ENCODE measurements at regions not wholly inside any gene's neighbourhood (a gene's known extent, or its start where the extent isn't known, plus 50 kb on each side); places are given as distances from the start of the nearest gene placed in this dataset.

DNA sequence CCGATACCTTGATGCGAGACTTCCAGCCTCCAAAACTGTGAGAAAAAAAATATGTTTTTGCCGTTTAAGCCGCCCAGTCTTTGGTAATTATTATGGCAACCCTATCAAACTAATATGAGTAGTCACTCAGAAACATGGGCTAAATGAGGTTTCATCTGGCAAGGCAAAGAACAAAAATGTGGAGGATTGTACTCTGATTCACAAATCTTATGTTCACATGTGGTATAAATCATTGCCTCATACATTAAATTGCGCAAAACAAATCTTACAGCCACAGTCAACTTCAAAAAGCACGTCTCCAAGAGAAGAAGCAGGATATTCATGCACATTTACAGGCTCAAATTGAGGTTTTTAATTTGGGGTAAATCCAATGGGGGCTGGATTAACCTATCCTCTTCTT is 1435.4 kb upstream of the LRRTM1 start:
- H3K27ac Mint-ChIP-seq (ENCODE audit: unreplicated experiment): no peak overlapping the region
- no peaks in the 10 kb centered on the region for H3K36me3 Mint-ChIP-seq (ENCODE audit: low read depth)
- TF ChIP-seq, protein P1, sequence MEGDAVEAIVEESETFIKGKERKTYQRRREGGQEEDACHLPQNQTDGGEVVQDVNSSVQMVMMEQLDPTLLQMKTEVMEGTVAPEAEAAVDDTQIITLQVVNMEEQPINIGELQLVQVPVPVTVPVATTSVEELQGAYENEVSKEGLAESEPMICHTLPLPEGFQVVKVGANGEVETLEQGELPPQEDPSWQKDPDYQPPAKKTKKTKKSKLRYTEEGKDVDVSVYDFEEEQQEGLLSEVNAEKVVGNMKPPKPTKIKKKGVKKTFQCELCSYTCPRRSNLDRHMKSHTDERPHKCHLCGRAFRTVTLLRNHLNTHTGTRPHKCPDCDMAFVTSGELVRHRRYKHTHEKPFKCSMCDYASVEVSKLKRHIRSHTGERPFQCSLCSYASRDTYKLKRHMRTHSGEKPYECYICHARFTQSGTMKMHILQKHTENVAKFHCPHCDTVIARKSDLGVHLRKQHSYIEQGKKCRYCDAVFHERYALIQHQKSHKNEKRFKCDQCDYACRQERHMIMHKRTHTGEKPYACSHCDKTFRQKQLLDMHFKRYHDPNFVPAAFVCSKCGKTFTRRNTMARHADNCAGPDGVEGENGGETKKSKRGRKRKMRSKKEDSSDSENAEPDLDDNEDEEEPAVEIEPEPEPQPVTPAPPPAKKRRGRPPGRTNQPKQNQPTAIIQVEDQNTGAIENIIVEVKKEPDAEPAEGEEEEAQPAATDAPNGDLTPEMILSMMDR (IDR thresholded peaks at IDR 0.05): no peak
- H3K4me3 Mint-ChIP-seq (ENCODE audit: unreplicated experiment): no peak overlapping the region
- DNase-seq (ENCODE audit: low spot score): no peak
- no peaks in the 10 kb centered on the region for H3K27me3 Mint-ChIP-seq (ENCODE audit: low read depth)
- H3K9me3 Mint-ChIP-seq (ENCODE audit: low read depth): peaks cover 8% of the 10 kb centered on the region
- no peaks in the 10 kb centered on the region for H3K4me1 Mint-ChIP-seq (ENCODE audit: low read depth)

DNA sequence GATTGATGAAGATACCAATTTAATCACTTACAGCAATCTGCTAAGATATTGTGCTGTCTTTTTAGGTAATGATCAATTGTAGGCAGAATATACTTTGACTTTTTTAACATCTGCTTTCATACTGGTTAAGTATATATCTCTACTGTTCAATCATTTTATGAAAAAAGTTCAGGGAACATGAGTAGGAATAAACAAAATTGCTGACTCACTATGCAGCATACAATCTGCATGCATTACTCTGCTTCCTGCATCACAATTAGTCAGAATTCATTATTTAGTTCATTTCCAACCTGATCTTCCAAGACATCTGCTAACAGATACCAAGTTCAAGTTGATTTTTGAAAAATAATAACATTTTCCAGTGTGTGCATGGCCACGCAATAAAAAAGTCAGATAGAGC is 1430.4 kb upstream of the LRRTM1 start:
- no peak for DNase-seq (ENCODE audit: low spot score)
- H3K27ac Mint-ChIP-seq (ENCODE audit: unreplicated experiment): no peak overlapping the region
- TF ChIP-seq, protein P1 (IDR thresholded peaks at IDR 0.05): no peak

DNA sequence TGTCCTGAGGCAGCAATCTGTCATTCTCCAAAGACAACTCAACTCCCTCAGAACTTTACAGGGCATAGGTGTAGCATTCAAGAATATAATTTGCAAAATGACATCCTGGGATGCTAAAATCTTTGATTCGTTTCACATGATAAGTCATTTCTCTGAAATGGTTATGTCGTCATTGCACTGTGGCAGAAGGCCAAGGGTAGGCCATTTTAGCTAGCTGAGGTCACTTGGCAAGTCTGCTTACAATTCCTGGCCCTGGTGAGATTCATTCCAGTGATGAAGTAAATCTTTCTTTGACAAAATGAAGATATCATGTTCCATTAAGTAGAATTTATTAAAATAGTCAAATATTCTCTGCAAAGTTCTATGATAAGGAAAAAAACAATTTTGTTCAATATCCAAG is 1410.3 kb upstream of the LRRTM1 start:
- TF ChIP-seq, protein P1 (IDR thresholded peaks at IDR 0.05): no peak
- Mint-ChIP-seq H3K4me1 (ENCODE audit: low read depth) (no peaks in the 10 kb centered on the region), H3K36me3 (ENCODE audit: low read depth) (no peaks in the 10 kb centered on the region)

More for the DNA sequence above, 1430.4 kb upstream of the LRRTM1 start:
- H3K4me3 Mint-ChIP-seq (ENCODE audit: unreplicated experiment): no peak overlapping the region
- no peaks in the 10 kb centered on the region for H3K4me1 Mint-ChIP-seq (ENCODE audit: low read depth)
- H3K9me3 Mint-ChIP-seq (ENCODE audit: low read depth): peaks cover 2% of the 10 kb centered on the region
- H3K27me3 Mint-ChIP-seq (ENCODE audit: low read depth): peaks cover 1% of the 10 kb centered on the region
- H3K36me3 Mint-ChIP-seq (ENCODE audit: low read depth): no peaks in the 10 kb centered on the region

DNA sequence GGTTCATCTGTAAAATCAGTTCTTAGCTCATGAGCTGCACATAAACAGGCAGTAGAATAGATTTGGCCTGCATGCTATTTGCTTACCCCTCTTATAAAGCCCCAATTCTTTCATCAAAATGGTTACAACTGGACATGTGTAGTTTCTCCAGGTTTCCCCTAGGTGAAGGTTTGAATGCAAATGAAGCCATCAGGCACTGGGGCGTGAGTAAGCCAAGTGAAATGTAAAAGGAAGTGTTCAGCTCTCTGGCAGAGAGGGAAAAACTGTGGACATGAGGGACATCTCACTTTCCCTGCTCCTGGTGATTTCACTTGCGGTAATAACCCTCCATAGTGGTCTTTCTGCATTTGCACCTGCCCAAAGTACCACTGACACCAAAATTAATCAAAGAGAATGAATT is 1402.3 kb upstream of the LRRTM1 start:
- no peaks in the 10 kb centered on the region for H3K27me3 Mint-ChIP-seq (ENCODE audit: low read depth)
- H3K9me3 Mint-ChIP-seq (ENCODE audit: low read depth): peaks cover 6% of the 10 kb centered on the region
- H3K4me3 Mint-ChIP-seq (ENCODE audit: unreplicated experiment): no peak overlapping the region
- no peaks in the 10 kb centered on the region for H3K36me3 Mint-ChIP-seq (ENCODE audit: low read depth)
- no peak for DNase-seq (ENCODE audit: low spot score)
- TF ChIP-seq, protein P1 (IDR thresholded peaks at IDR 0.05): no peak
- H3K27ac Mint-ChIP-seq (ENCODE audit: unreplicated experiment): no peak overlapping the region
- no peaks in the 10 kb centered on the region for H3K4me1 Mint-ChIP-seq (ENCODE audit: low read depth)

More for the DNA sequence above, 1410.3 kb upstream of the LRRTM1 start:
- H3K9me3 Mint-ChIP-seq (ENCODE audit: low read depth): peaks cover 15% of the 10 kb centered on the region
- H3K4me3 Mint-ChIP-seq (ENCODE audit: unreplicated experiment): no peak overlapping the region
- no peak overlapping the region for H3K27ac Mint-ChIP-seq (ENCODE audit: unreplicated experiment)
- H3K27me3 Mint-ChIP-seq (ENCODE audit: low read depth): no peaks in the 10 kb centered on the region
- DNase-seq (ENCODE audit: low spot score): no peak

DNA sequence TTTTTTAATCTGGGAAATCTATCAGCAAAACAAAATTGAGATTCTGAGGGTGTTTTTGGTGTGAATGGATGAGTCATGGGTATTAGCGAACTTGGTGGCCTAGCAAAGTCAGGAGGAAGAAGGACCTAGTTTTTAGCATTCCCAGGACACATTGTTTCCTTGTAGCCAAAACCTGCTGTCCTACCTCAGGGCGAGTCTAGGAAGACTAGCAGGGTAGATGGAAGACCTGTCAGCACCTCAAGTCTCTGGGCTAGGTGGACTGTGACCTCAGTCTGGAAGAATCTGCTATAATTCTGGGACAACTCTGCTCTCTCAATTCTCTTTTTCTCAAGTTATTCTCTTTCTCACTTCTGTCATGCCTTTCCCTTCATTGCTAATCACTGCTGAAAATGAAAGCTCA is 1399.3 kb upstream of the LRRTM1 start:
- H3K27ac Mint-ChIP-seq (ENCODE audit: unreplicated experiment): no peak overlapping the region
- H3K9me3 Mint-ChIP-seq (ENCODE audit: low read depth): no peaks in the 10 kb centered on the region
- DNase-seq (ENCODE audit: low spot score): no peak
- no peaks in the 10 kb centered on the region for H3K36me3 Mint-ChIP-seq (ENCODE audit: low read depth)
- TF ChIP-seq, protein P1 (IDR thresholded peaks at IDR 0.05): no peak
- H3K4me1 Mint-ChIP-seq (ENCODE audit: low read depth): no peaks in the 10 kb centered on the region
- H3K4me3 Mint-ChIP-seq (ENCODE audit: unreplicated experiment): no peak overlapping the region
- no peaks in the 10 kb centered on the region for H3K27me3 Mint-ChIP-seq (ENCODE audit: low read depth)

All from chondrocyte (in vitro differentiated cells).